HG03457 (cell line): ENCODE measurements at regions not wholly inside any gene's neighbourhood (a gene's known extent, or its start where the extent isn't known, plus 50 kb on each side); places are given as distances from the start of the nearest gene placed in this dataset.

Source experiments
- ATAC-seq: cut with Tn5 transposase; IDR thresholded peaks from one replicate; pipeline ENCODE4 v1.9.1; 2021; ENCODE audit warnings: moderate number of reproducible peaks; ENCODE audit not compliant: unreplicated experiment

- ATAC-seq, result no peak
Measured at GRCh38 chr18:22882084-22882483, 51.0 kb upstream of the RBBP8 start.

- ATAC-seq, result no peak
Measured at GRCh38 chr18:22883179-22883578, 49.9 kb upstream of the RBBP8 start.
